OCI-LY1 (cell line): ENCODE measurements at regions not wholly inside any gene's neighbourhood (a gene's known extent, or its start where the extent isn't known, plus 50 kb on each side); places are given as distances from the start of the nearest gene placed in this dataset.

Experiments
- EZH2 ChIP-seq: fragments of 200-600 bp; sonication (generic), shearing (Covaris generic); IDR thresholded peaks from 2 replicates; pipeline ENCODE4 v1.8.0; 2017; ENCODE audit warnings: borderline replicate concordance, mixed run types, mild to moderate bottlenecking, antibody characterized with exemption, low read length, moderate library complexity, mixed read lengths
- TF ChIP-seq, protein P1 (sequence below): fragments of 200-600 bp; sonication (generic), shearing (Covaris generic); IDR thresholded peaks from 2 replicates; pipeline ENCODE4 v1.5.1; 2017; ENCODE audit warnings: mild to moderate bottlenecking, antibody characterized with exemption, low read length, moderate library complexity, mixed read lengths

DNA sequence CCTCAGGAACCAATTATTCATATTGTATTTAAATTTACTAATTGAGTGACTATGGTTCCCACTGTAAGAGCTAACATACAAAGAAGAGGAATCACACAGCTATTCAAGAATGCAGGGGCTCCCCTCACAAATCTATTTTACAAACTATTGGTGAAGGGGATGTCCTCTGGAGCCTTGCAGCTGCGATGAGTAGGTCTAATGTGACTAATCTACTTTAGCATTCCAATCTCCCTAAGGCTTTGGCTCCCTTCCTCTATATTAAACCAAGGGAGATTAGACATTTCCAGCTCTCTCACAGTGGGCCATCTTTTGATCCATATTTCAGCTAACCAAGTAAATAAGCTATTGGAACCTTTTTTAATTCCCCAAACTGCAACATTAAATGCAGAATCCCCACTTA lies 514.2 kb upstream of the BCHE start:
- TF ChIP-seq, protein P1, sequence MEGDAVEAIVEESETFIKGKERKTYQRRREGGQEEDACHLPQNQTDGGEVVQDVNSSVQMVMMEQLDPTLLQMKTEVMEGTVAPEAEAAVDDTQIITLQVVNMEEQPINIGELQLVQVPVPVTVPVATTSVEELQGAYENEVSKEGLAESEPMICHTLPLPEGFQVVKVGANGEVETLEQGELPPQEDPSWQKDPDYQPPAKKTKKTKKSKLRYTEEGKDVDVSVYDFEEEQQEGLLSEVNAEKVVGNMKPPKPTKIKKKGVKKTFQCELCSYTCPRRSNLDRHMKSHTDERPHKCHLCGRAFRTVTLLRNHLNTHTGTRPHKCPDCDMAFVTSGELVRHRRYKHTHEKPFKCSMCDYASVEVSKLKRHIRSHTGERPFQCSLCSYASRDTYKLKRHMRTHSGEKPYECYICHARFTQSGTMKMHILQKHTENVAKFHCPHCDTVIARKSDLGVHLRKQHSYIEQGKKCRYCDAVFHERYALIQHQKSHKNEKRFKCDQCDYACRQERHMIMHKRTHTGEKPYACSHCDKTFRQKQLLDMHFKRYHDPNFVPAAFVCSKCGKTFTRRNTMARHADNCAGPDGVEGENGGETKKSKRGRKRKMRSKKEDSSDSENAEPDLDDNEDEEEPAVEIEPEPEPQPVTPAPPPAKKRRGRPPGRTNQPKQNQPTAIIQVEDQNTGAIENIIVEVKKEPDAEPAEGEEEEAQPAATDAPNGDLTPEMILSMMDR, result no peak
- no peak for TF ChIP-seq EZH2
